22Rv1 (cell line): ENCODE measurements at regions not wholly inside any gene's neighbourhood (a gene's known extent, or its start where the extent isn't known, plus 50 kb on each side); places are given as distances from the start of the nearest gene placed in this dataset.

Experiments used
- CTCF ChIP-seq: fragments of 450-650 bp; IDR thresholded peaks from 2 replicates; pipeline ENCODE4 v1.5.1; 2017; ENCODE audit warnings: mild to moderate bottlenecking
- ZFX ChIP-seq: fragments of 450-650 bp; IDR thresholded peaks from 2 replicates; pipeline ENCODE4 v1.6.1; 2017; ENCODE audit warnings: antibody characterized with exemption, borderline replicate concordance

GRCh38 chr3:28978092-28978491, 302.8 kb upstream of the RBMS3 start:
- TF ChIP-seq CTCF (no peak), ZFX (no peak)
